ENCODE measurements at regions not wholly inside any gene's neighbourhood (a gene's known extent, or its start where the extent isn't known, plus 50 kb on each side); places are given as distances from the start of the nearest gene placed in this dataset.

DNA sequence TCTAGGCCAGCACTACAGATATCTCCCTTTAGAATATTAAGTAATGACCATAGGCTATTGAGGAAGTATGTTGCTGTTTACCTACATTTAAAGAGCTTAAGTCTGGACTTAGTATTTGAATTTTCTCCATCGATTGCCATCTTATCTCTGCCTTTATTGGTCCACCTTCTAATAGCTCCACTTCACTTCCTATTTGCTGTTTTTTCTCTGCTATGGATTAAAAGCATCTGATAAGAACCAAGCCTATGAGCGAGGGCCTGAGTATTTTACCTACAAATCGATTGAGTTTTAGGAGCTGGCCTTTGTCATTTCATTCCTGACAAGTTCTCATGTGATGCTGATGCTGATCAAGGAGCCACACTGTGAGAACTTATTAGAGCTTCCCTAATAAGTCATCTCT is 52.6 kb upstream of the AKAP13 start:
- TF ChIP-seq, protein P1, sequence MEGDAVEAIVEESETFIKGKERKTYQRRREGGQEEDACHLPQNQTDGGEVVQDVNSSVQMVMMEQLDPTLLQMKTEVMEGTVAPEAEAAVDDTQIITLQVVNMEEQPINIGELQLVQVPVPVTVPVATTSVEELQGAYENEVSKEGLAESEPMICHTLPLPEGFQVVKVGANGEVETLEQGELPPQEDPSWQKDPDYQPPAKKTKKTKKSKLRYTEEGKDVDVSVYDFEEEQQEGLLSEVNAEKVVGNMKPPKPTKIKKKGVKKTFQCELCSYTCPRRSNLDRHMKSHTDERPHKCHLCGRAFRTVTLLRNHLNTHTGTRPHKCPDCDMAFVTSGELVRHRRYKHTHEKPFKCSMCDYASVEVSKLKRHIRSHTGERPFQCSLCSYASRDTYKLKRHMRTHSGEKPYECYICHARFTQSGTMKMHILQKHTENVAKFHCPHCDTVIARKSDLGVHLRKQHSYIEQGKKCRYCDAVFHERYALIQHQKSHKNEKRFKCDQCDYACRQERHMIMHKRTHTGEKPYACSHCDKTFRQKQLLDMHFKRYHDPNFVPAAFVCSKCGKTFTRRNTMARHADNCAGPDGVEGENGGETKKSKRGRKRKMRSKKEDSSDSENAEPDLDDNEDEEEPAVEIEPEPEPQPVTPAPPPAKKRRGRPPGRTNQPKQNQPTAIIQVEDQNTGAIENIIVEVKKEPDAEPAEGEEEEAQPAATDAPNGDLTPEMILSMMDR (conservative IDR thresholded peaks at IDR 0.05): no peak
- no peak for TF ChIP-seq ZFX (IDR thresholded peaks at IDR 0.05)

All from C4-2B (cell line).